ENCODE measurements at regions not wholly inside any gene's neighbourhood (a gene's known extent, or its start where the extent isn't known, plus 50 kb on each side); places are given as distances from the start of the nearest gene placed in this dataset.
"Not testable (repeated sequence)": the region's sequence is repeated elsewhere in the genome, so short reads cannot be mapped to it uniquely, and the experiment has no call there.

- in situ Hi-C loops (cut with MboI; ENCODE audit: low pct_unique_long_range_greater_than_20kb, low sequenced_read_pairs, unreplicated experiment) = no loop called here
- DNase-seq (ENCODE audit: low spot score) = no peak
- TF ChIP-seq CTCF (IDR thresholded peaks at IDR 0.05; ENCODE audit: extremely low read depth, insufficient read depth, missing control alignments) = no peak
Observed at GRCh38 chr5:85333276-85333675, 948.6 kb upstream of the EDIL3 start.

GRCh38 chr5:85337435-85337834, 952.8 kb upstream of the EDIL3 start:
- no peak for DNase-seq (ENCODE audit: low spot score)
- in situ Hi-C loops (cut with MboI; ENCODE audit: low pct_unique_long_range_greater_than_20kb, low sequenced_read_pairs, unreplicated experiment) = no loop called here

GRCh38 chr5:85340790-85341189, 956.1 kb upstream of the EDIL3 start:
- DNase-seq (ENCODE audit: low spot score) = no peak
- no peak for TF ChIP-seq CTCF (IDR thresholded peaks at IDR 0.05; ENCODE audit: extremely low read depth, insufficient read depth, missing control alignments)
- in situ Hi-C loops (cut with MboI; ENCODE audit: low pct_unique_long_range_greater_than_20kb, low sequenced_read_pairs, unreplicated experiment) = no loop called here

More at GRCh38 chr5:85337435-85337834, 952.8 kb upstream of the EDIL3 start:
- no peak for TF ChIP-seq CTCF (IDR thresholded peaks at IDR 0.05; ENCODE audit: extremely low read depth, insufficient read depth, missing control alignments)

- in situ Hi-C loops (cut with MboI; ENCODE audit: low pct_unique_long_range_greater_than_20kb, low sequenced_read_pairs, unreplicated experiment) = no loop called here
- TF ChIP-seq CTCF (IDR thresholded peaks at IDR 0.05; ENCODE audit: extremely low read depth, insufficient read depth, missing control alignments) = no peak
- no peak for DNase-seq (ENCODE audit: low spot score)
Observed at GRCh38 chr5:85345818-85346217, 961.1 kb upstream of the EDIL3 start.

GRCh38 chr5:85357309-85357708, 972.6 kb upstream of the EDIL3 start:
- in situ Hi-C loops (cut with MboI; ENCODE audit: low pct_unique_long_range_greater_than_20kb, low sequenced_read_pairs, unreplicated experiment) = no loop called here
- TF ChIP-seq CTCF (IDR thresholded peaks at IDR 0.05; ENCODE audit: extremely low read depth, insufficient read depth, missing control alignments) = no peak
- DNase-seq (ENCODE audit: low spot score) = no peak

- DNase-seq (ENCODE audit: low spot score) = no peak
- in situ Hi-C loops (cut with MboI; ENCODE audit: low pct_unique_long_range_greater_than_20kb, low sequenced_read_pairs, unreplicated experiment) = no loop called here
- TF ChIP-seq CTCF (IDR thresholded peaks at IDR 0.05; ENCODE audit: extremely low read depth, insufficient read depth, missing control alignments) = no peak
Observed at GRCh38 chr5:85375525-85375924, 990.8 kb upstream of the EDIL3 start.

- in situ Hi-C loops (cut with MboI; ENCODE audit: low pct_unique_long_range_greater_than_20kb, low sequenced_read_pairs, unreplicated experiment) = no loop called here
Observed at GRCh38 chr5:85388770-85389169, 1004.1 kb upstream of the EDIL3 start.

GRCh38 chr5:85392309-85392708, 1007.6 kb upstream of the EDIL3 start:
- DNase-seq (ENCODE audit: low spot score); in situ Hi-C loops (cut with MboI; ENCODE audit: low pct_unique_long_range_greater_than_20kb, low sequenced_read_pairs, unreplicated experiment): not testable (repeated sequence)

More at GRCh38 chr5:85388770-85389169, 1004.1 kb upstream of the EDIL3 start:
- DNase-seq (ENCODE audit: low spot score) = no peak
- no peak for TF ChIP-seq CTCF (IDR thresholded peaks at IDR 0.05; ENCODE audit: extremely low read depth, insufficient read depth, missing control alignments)
